KMS-11 (cell line): ENCODE measurements at regions not wholly inside any gene's neighbourhood (a gene's known extent, or its start where the extent isn't known, plus 50 kb on each side); places are given as distances from the start of the nearest gene placed in this dataset.

ENCODE experiments used
- H2AFZ ChIP-seq: fragments of 200-600 bp; sonication (generic); 2 replicates; pipeline ENCODE4 v1.6.1; 2016; ENCODE audit warnings: antibody characterized with exemption, mixed run types, low read depth
- H3K27ac ChIP-seq: fragments of 200-600 bp; sonication (generic); 2 replicates; pipeline ENCODE4 v1.6.1; 2016; ENCODE audit warnings: mild to moderate bottlenecking, mixed run types
- H3K27me3 ChIP-seq: fragments of 200-600 bp; sonication (generic); 2 replicates; pipeline ENCODE4 v1.6.1; 2017; ENCODE audit warnings: mild to moderate bottlenecking, low read depth, mixed run types, moderate library complexity; ENCODE audit not compliant: insufficient read depth
- H3K36me3 ChIP-seq: fragments of 200-600 bp; sonication (generic); 2 replicates; pipeline ENCODE4 v1.6.1; 2017; ENCODE audit warnings: mild to moderate bottlenecking, mixed run types; ENCODE audit not compliant: insufficient read depth
- H3K4me1 ChIP-seq: fragments of 200-600 bp; sonication (generic); 2 replicates; pipeline ENCODE4 v1.6.1; 2016; ENCODE audit warnings: mild to moderate bottlenecking, low read depth, mixed run types; ENCODE audit not compliant: poor library complexity, severe bottlenecking
- H3K4me2 ChIP-seq: fragments of 200-600 bp; sonication (generic); 2 replicates; pipeline ENCODE4 v1.7.0; 2016; ENCODE audit warnings: mild to moderate bottlenecking, mixed run types
- H3K4me3 ChIP-seq: fragments of 200-600 bp; sonication (generic); IDR thresholded peaks from 2 replicates; pipeline ENCODE4 v1.6.1; 2017; ENCODE audit warnings: low read depth, low read length, mixed read lengths; ENCODE audit not compliant: insufficient read depth
- H3K79me2 ChIP-seq: fragments of 200-600 bp; sonication (generic); 2 replicates; pipeline ENCODE4 v1.6.1; 2016; ENCODE audit warnings: low read depth, mixed run types; ENCODE audit not compliant: insufficient read depth
- H3K9ac ChIP-seq: fragments of 200-600 bp; sonication (generic); 2 replicates; pipeline ENCODE4 v1.6.1; 2016; ENCODE audit warnings: mild to moderate bottlenecking, mixed run types
- H4K20me1 ChIP-seq: fragments of 200-600 bp; sonication (generic); 2 replicates; pipeline ENCODE4 v1.6.1; 2016; ENCODE audit warnings: mild to moderate bottlenecking, mixed run types; ENCODE audit not compliant: insufficient read depth
- CTCF ChIP-seq: fragments of 200-600 bp; sonication (generic); conservative IDR thresholded peaks from 2 replicates; pipeline ENCODE4 v1.6.1; 2017; ENCODE audit warnings: low read depth, mild to moderate bottlenecking, antibody characterized with exemption, low read length, moderate library complexity, mixed read lengths

DNA sequence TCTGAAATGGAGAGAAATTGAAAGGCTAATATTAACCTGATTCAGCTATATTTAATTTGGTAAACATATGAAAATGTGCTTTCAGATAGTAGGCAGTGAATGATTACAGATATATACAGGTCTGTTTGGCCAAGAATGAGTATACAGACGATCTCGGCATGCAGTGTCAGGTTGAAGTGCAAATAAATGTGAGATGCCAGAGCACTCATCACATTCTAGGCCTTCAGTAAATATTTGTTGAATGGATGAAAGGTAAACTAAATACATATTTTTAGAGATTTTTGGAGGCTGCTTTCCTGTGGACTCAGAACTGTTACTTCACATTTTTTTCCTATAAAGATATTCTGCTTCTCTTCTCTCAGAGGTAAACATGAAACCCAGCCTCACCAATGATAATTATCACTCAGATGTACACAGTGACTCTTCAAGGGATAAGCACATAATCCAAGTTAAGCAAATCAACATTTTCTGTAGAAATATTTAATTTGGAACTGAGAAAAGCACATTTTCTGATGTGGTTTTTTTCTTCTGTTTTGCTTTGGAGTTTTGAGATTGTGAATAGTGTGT, 702.9 kb downstream of the BRINP3 start:
- H3K4me2 ChIP-seq = no peak overlapping the region
- no peaks in the 10 kb centered on the region for H3K79me2 ChIP-seq
- H3K36me3 ChIP-seq = no peaks in the 10 kb centered on the region

DNA sequence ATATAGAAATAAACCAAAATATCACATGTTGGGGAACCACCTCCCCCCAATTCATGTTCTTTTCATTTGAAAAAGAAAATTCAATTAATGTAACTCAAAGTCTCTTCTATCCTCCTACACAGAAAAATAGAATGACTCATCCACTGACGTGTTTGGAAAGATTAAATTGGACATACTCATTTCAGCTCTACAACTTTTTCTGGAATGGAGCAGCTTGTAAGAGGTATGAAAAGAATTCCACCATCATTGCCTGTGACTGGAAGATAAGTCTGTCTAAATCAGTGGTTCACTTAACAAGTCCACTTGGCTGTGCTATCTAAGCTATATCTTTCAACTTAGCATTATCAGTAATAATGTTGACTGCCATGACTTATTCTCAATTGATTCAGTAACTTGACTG, 702.3 kb downstream of the BRINP3 start:
- Histone ChIP-seq H3K9ac (no peak overlapping the region), H3K27ac (no peak overlapping the region), H3K4me1 (no peaks in the 10 kb centered on the region), H3K36me3 (no peaks in the 10 kb centered on the region), H4K20me1 (no peaks in the 10 kb centered on the region), H3K4me2 (no peak overlapping the region), H2AFZ (no peak overlapping the region), H3K27me3 (no peaks in the 10 kb centered on the region), H3K4me3 (no peak overlapping the region), H3K79me2 (no peaks in the 10 kb centered on the region)
- no peak for TF ChIP-seq CTCF

More for the DNA sequence above, 702.9 kb downstream of the BRINP3 start:
- no peak overlapping the region for H3K4me3 ChIP-seq
- H2AFZ ChIP-seq = no peak overlapping the region
- no peaks in the 10 kb centered on the region for H4K20me1 ChIP-seq
- H3K27me3 ChIP-seq = no peaks in the 10 kb centered on the region
- no peak for TF ChIP-seq CTCF
- no peaks in the 10 kb centered on the region for H3K4me1 ChIP-seq
- H3K27ac ChIP-seq = no peak overlapping the region
- H3K9ac ChIP-seq = no peak overlapping the region

DNA sequence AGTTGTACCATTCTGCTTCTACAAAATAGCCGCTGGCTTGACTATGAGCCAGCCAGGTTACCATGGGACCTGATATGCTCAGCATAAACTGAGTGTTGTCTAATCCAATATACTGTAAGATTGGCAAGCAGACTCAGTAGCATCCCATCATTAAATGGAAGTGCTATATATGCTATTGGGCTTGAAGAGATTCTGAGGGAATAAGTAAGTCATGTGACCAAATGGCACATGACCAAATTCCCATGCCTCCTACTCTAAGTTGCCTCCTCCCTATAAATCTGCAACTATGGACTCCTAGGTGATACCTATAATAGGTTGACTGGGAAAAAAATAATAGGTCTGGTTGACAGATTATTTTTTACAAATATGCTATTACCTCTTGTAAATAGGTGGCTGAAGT, 698.6 kb downstream of the BRINP3 start:
- H3K79me2 ChIP-seq = no peaks in the 10 kb centered on the region
- no peaks in the 10 kb centered on the region for H3K36me3 ChIP-seq
- no peaks in the 10 kb centered on the region for H4K20me1 ChIP-seq
- no peak overlapping the region for H3K4me3 ChIP-seq
- no peak overlapping the region for H3K4me2 ChIP-seq
- TF ChIP-seq CTCF = no peak
- H2AFZ ChIP-seq = no peak overlapping the region
- H3K27ac ChIP-seq = no peak overlapping the region
- H3K4me1 ChIP-seq = no peaks in the 10 kb centered on the region
- no peak overlapping the region for H3K9ac ChIP-seq
- no peaks in the 10 kb centered on the region for H3K27me3 ChIP-seq

GRCh38 chr1:189782295-189782694, 695.4 kb downstream of the BRINP3 start:
- Histone ChIP-seq H4K20me1 (no peaks in the 10 kb centered on the region), H3K27me3 (no peaks in the 10 kb centered on the region), H3K79me2 (no peaks in the 10 kb centered on the region), H3K4me1 (no peaks in the 10 kb centered on the region), H3K4me3 (no peak overlapping the region), H3K9ac (no peak overlapping the region), H3K27ac (no peak overlapping the region), H3K36me3 (no peaks in the 10 kb centered on the region), H3K4me2 (no peak overlapping the region), H2AFZ (no peak overlapping the region)
- TF ChIP-seq CTCF = no peak
